ENCODE measurements at regions not wholly inside any gene's neighbourhood (a gene's known extent, or its start where the extent isn't known, plus 50 kb on each side); places are given as distances from the start of the nearest gene placed in this dataset.

GRCh38 chr9:109710830-109711229 lies 69.2 kb upstream of the PALM2AKAP2 start:
- in situ Hi-C loops (cut with MboI), result no loop called here
- H2AFZ ChIP-seq (ENCODE audit: low read depth, low read length), result no peak overlapping the region
- H3K36me3 ChIP-seq (ENCODE audit: control insufficient read depth, insufficient read depth, low read length), result no peaks in the 10 kb centered on the region
- H3K79me2 ChIP-seq (ENCODE audit: control insufficient read depth, insufficient read depth, low read length), result no peaks in the 10 kb centered on the region
- no peaks in the 10 kb centered on the region for H3K4me1 ChIP-seq (replicated peaks in 1 of 2; ENCODE audit: control insufficient read depth in 2 of 2, insufficient read depth in 2 of 2, low read length in 2 of 2)
- H3K9me3 ChIP-seq (replicated peaks; ENCODE audit: control insufficient read depth, insufficient read depth, low read depth, low read length), result no peaks in the 10 kb centered on the region
- no peaks in the 10 kb centered on the region for H3K9me1 ChIP-seq (ENCODE audit: control insufficient read depth, insufficient read depth, low read length)
- no peaks in the 10 kb centered on the region for H4K20me1 ChIP-seq (replicated peaks; ENCODE audit: control insufficient read depth, insufficient read depth, low read length)
- DNase-seq (ENCODE audit: extremely low read depth in 1 of 4, low spot score in 3 of 4) (no peak), FAIRE-seq (no peak), ATAC-seq (no peak)
- H3K27me3 ChIP-seq (ENCODE audit: control insufficient read depth in 2 of 2, insufficient read depth in 2 of 2, low read length in 2 of 2), result no peaks in the 10 kb centered on the region
- H3K9ac ChIP-seq (ENCODE audit: insufficient read depth in 1 of 2, low read depth in 2 of 2, low read length in 2 of 2), result no peak overlapping the region
- CTCF ChIA-PET (ENCODE audit: low intra/inter-chr PET ratio), result no interaction called here
- POLR2A ChIA-PET, result interaction anchor here (0.6 kb wide), 1 partner anchor 24 kb away, joined by 3 read pairs; no protein-coding TSS in a partner anchor
- intact Hi-C loops (cut with micrococcal nuclease), result no loop called here
- H3K27ac ChIP-seq (ENCODE audit: extremely low read depth, low read depth, low read length), result no peak overlapping the region
- H3K4me3 ChIP-seq, result no peak overlapping the region
- no peak overlapping the region for H3K4me2 ChIP-seq (ENCODE audit: insufficient read depth, low read length)
- 0% methylated on average over 1 of the region's 1 CpG for WGBS (ENCODE audit: insufficient coverage, low coverage, missing lambda C conversion rate)
- BruUV-seq (replicated peaks), result no TSS peak
- TF ChIP-seq MAX (CRISPR knock-in tag; IDR thresholded peaks at IDR 0.05) (no peak), SRSF7 (optimal IDR thresholded peaks at IDR 0.05; ENCODE audit: low read depth, low read length) (no peak), ID3 (CRISPR knock-in tag; IDR thresholded peaks at IDR 0.05) (no peak), ID3 (tag; IDR thresholded peaks at IDR 0.05) (no peak), ZNF253 (CRISPR knock-in tag; conservative IDR thresholded peaks at IDR 0.05) (no peak), SIN3A (IDR thresholded peaks at IDR 0.05; ENCODE audit: borderline replicate concordance in 2 of 2, control insufficient read depth in 1 of 2, low read depth in 2 of 2, low read length in 2 of 2) (no peak), ZNF75A (CRISPR knock-in tag; IDR thresholded peaks at IDR 0.05) (no peak), ZKSCAN1 (IDR thresholded peaks at IDR 0.05; ENCODE audit: low read depth, low read length) (no peak), SMARCC2 (IDR thresholded peaks at IDR 0.05; ENCODE audit: low read depth) (no peak), ATF3 (IDR thresholded peaks at IDR 0.05) (no peak), ATF3 (CRISPR knock-in tag; conservative IDR thresholded peaks at IDR 0.05) (no peak), YY1 (IDR thresholded peaks at IDR 0.05; ENCODE audit: borderline replicate concordance in 1 of 3, control insufficient read depth in 1 of 3, extremely low read depth in 1 of 3, insufficient read depth in 3 of 3, insufficient read length in 1 of 3, insufficient replicate concordance in 2 of 3, low read depth in 1 of 3, low read length in 2 of 3) (no peak), SIRT6 (IDR thresholded peaks at IDR 0.05; ENCODE audit: low read depth, low read length) (no peak), NFYB (IDR thresholded peaks at IDR 0.05; ENCODE audit: extremely low read depth, insufficient read length) (no peak), RAD51 (IDR thresholded peaks at IDR 0.05; ENCODE audit: borderline replicate concordance, low read depth) (no peak), SMAD3 (CRISPR knock-in tag; conservative IDR thresholded peaks at IDR 0.05) (no peak), GABPB1 (CRISPR knock-in tag; IDR thresholded peaks at IDR 0.05) (no peak), ELK1 (CRISPR knock-in tag; IDR thresholded peaks at IDR 0.05) (no peak), RBM15 (IDR thresholded peaks at IDR 0.05; ENCODE audit: insufficient read depth, low read length) (no peak), DIDO1 (tag; IDR thresholded peaks at IDR 0.05; ENCODE audit: low read depth) (no peak), SP1 (CRISPR knock-in tag; IDR thresholded peaks at IDR 0.05) (no peak)
